ENCODE measurements at regions not wholly inside any gene's neighbourhood (a gene's known extent, or its start where the extent isn't known, plus 50 kb on each side); places are given as distances from the start of the nearest gene placed in this dataset.

DNA sequence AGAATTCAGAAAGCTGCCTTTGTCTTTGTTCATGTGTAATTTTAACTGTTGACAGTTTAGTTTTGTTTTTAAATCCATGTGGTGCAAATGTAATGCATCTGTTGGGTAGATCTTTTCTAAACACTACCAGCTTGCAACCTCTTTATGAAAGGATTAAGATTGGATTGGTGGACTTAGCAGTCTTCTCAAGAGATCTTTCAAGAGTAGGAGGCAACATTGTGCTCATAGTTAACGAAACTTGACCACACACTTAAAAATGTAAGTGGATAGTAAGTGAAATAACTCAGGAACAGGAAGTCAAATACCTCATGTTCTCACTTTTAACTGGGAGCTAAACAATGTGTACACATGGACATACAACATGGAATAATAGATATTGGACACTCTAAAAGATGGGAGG is 579.0 kb downstream of the RIT2 start:
- Histone ChIP-seq H3K79me2 (ENCODE audit: control insufficient read depth, insufficient read depth, low read length) (no peaks in the 10 kb centered on the region), H3K4me3 (ENCODE audit: control insufficient read depth in 2 of 3, extremely low read depth in 1 of 3, insufficient read depth in 2 of 3, low read depth in 1 of 3, low read length in 3 of 3) (no peak overlapping the region), H3K4me2 (ENCODE audit: control insufficient read depth, extremely low read depth, insufficient read depth, low read depth, low read length) (no peak overlapping the region), H3K36me3 (ENCODE audit: control insufficient read depth in 2 of 2, extremely low read depth in 1 of 2, insufficient read depth in 2 of 2, low read length in 2 of 2) (no peaks in the 10 kb centered on the region), H3K9me3 (ENCODE audit: control insufficient read depth, low read depth, low read length) (no peaks in the 10 kb centered on the region), H2AFZ (ENCODE audit: control insufficient read depth, low read length) (no peak overlapping the region), H3K4me1 (ENCODE audit: control insufficient read depth, extremely low read depth, insufficient read depth, low read length) (no peaks in the 10 kb centered on the region), H3K27me3 (ENCODE audit: control insufficient read depth, extremely low read depth, insufficient read depth, low read length) (no peaks in the 10 kb centered on the region), H4K20me1 (ENCODE audit: control insufficient read depth, extremely low read depth, insufficient read depth, low read length) (no peaks in the 10 kb centered on the region), H3K9ac (ENCODE audit: control insufficient read depth, extremely low read depth, insufficient read depth, low read length) (no peak overlapping the region), H3K27ac (ENCODE audit: control insufficient read depth, insufficient read depth, low read length) (no peak overlapping the region), H3K9me1 (ENCODE audit: control insufficient read depth, extremely low read depth, insufficient read depth, low read length) (no peaks in the 10 kb centered on the region)
- dilution Hi-C loops (cut with MboI; ENCODE audit: extremely low pct_ligation_motif_present, low sequenced_read_pairs) = no loop called here
- FAIRE-seq = no peak
- no peak for DNase-seq (ENCODE audit: low read depth, low spot score)
- no peak for TF ChIP-seq EZH2 (IDR thresholded peaks at IDR 0.05; ENCODE audit: low read length)
- TF ChIP-seq, protein P1, sequence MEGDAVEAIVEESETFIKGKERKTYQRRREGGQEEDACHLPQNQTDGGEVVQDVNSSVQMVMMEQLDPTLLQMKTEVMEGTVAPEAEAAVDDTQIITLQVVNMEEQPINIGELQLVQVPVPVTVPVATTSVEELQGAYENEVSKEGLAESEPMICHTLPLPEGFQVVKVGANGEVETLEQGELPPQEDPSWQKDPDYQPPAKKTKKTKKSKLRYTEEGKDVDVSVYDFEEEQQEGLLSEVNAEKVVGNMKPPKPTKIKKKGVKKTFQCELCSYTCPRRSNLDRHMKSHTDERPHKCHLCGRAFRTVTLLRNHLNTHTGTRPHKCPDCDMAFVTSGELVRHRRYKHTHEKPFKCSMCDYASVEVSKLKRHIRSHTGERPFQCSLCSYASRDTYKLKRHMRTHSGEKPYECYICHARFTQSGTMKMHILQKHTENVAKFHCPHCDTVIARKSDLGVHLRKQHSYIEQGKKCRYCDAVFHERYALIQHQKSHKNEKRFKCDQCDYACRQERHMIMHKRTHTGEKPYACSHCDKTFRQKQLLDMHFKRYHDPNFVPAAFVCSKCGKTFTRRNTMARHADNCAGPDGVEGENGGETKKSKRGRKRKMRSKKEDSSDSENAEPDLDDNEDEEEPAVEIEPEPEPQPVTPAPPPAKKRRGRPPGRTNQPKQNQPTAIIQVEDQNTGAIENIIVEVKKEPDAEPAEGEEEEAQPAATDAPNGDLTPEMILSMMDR (optimal IDR thresholded peaks at IDR 0.05 in 1 of 3, IDR thresholded peaks at IDR 0.05 in 1 of 3, conservative IDR thresholded peaks at IDR 0.05 in 1 of 3; ENCODE audit: extremely low read depth in 1 of 3, insufficient read depth in 2 of 3, low read length in 3 of 3) = no peak

DNA sequence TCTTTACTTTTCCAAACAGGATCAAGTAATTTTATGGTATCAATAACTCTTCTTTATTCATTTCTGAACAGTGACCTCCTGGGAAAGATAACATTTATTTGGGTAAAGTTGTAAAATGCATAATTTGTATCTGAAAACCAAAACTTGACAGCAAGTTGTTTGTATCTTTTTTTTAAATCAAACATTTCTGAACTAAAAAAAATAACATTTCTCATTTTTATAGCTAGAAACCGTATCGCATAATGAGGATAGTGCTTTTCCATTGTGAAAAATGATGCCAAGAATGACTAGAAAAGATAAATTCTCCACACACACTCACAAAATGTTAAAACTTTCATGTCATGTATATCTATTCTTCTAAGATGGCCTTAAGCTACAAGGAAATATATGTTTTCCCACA is 578.2 kb downstream of the RIT2 start:
- H3K9me1 ChIP-seq (ENCODE audit: control insufficient read depth, extremely low read depth, insufficient read depth, low read length) = no peaks in the 10 kb centered on the region
- H3K4me1 ChIP-seq (ENCODE audit: control insufficient read depth, extremely low read depth, insufficient read depth, low read length) = no peaks in the 10 kb centered on the region
- no peaks in the 10 kb centered on the region for H3K27me3 ChIP-seq (ENCODE audit: control insufficient read depth, extremely low read depth, insufficient read depth, low read length)
- no peaks in the 10 kb centered on the region for H3K36me3 ChIP-seq (ENCODE audit: control insufficient read depth in 2 of 2, extremely low read depth in 1 of 2, insufficient read depth in 2 of 2, low read length in 2 of 2)
- no peak overlapping the region for H2AFZ ChIP-seq (ENCODE audit: control insufficient read depth, low read length)
- H3K4me3 ChIP-seq (ENCODE audit: control insufficient read depth in 2 of 3, extremely low read depth in 1 of 3, insufficient read depth in 2 of 3, low read depth in 1 of 3, low read length in 3 of 3) = no peak overlapping the region
- no peak for FAIRE-seq
- no peak overlapping the region for H3K9ac ChIP-seq (ENCODE audit: control insufficient read depth, extremely low read depth, insufficient read depth, low read length)
- no peak for DNase-seq (ENCODE audit: low read depth, low spot score)
- H3K9me3 ChIP-seq (ENCODE audit: control insufficient read depth, low read depth, low read length) = no peaks in the 10 kb centered on the region
- dilution Hi-C loops (cut with MboI; ENCODE audit: extremely low pct_ligation_motif_present, low sequenced_read_pairs) = no loop called here
- TF ChIP-seq EZH2 (IDR thresholded peaks at IDR 0.05; ENCODE audit: low read length) = no peak
- TF ChIP-seq, protein P1 (optimal IDR thresholded peaks at IDR 0.05 in 1 of 3, IDR thresholded peaks at IDR 0.05 in 1 of 3, conservative IDR thresholded peaks at IDR 0.05 in 1 of 3; ENCODE audit: extremely low read depth in 1 of 3, insufficient read depth in 2 of 3, low read length in 3 of 3) = no peak
- H3K79me2 ChIP-seq (ENCODE audit: control insufficient read depth, insufficient read depth, low read length) = no peaks in the 10 kb centered on the region
- H4K20me1 ChIP-seq (ENCODE audit: control insufficient read depth, extremely low read depth, insufficient read depth, low read length) = no peaks in the 10 kb centered on the region
- no peak overlapping the region for H3K4me2 ChIP-seq (ENCODE audit: control insufficient read depth, extremely low read depth, insufficient read depth, low read depth, low read length)
- H3K27ac ChIP-seq (ENCODE audit: control insufficient read depth, insufficient read depth, low read length) = no peak overlapping the region
